EH (cell line): ENCODE measurements at regions not wholly inside any gene's neighbourhood (a gene's known extent, or its start where the extent isn't known, plus 50 kb on each side); places are given as distances from the start of the nearest gene placed in this dataset.

ENCODE experiments used
- DNase-seq: peaks from one replicate; pipeline ENCODE4 v3.0.0-alpha.2; 2015; ENCODE audit warnings: low read depth

GRCh38 chr7:17608114-17608833 is 309.8 kb downstream of the AHR start:
- peak; percentile 88 for DNase-seq

DNA sequence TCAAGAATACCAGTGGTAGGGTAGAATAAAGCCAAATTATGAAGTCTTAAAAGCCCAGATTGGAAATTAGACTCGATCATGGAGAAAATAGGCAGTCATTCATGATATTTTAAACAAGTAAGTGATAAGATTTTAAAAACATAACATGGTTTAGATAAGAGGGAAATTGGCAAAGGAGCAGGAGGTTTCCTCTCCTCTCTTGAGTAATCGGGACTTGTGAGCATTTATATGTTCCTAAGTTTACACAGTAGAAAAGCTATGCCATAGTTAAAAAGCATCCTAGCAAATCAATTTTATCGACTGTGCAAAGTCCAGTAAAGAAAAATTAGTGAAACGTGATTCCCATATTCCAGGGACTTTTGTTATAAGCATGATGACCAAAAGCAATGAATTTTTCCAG is 313.2 kb downstream of the AHR start:
- DNase-seq: no peak

DNA sequence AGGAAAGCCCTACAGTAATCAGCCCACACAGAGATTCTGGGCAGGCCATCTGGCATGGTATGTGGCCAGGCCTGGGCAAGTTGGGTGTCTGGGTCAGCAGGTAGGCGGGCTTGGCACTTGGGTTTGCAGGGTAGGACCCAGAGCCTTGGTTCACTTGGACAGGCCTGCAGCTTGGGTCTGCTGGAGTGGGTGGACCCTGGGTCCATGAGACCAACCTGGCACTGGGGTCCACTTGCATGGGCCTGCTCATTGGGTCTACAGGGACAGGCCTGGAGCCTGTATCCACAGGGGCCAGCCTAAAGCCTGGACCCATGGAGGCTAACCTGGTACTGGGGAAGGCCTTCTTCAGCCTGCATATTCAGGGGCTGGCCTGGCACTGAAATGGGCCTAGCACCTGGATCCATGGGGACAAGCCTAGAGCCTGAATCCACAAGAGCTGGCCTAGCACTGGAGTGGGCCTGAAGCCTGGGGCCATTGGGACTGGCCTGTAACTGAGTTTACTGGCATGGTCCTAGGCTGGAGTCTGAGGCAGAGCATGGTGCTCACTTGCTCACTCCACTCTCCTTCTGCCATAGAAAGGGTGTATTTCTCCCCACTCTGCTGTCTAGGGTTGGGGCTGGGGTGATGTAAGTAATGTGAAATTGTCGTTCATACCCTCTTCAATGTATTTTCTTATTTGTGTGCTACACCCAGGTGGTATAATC is 315.0 kb downstream of the AHR start:
- DNase-seq: no peak

GRCh38 chr7:17617380-17617779 is 318.9 kb downstream of the AHR start:
- DNase-seq: peak; percentile 36

GRCh38 chr7:17617857-17618651 is 319.6 kb downstream of the AHR start:
- DNase-seq: no peak

- DNase-seq: no peak
These were observed 320.2 kb downstream of the AHR start for GRCh38 chr7:17618652-17618974.

DNA sequence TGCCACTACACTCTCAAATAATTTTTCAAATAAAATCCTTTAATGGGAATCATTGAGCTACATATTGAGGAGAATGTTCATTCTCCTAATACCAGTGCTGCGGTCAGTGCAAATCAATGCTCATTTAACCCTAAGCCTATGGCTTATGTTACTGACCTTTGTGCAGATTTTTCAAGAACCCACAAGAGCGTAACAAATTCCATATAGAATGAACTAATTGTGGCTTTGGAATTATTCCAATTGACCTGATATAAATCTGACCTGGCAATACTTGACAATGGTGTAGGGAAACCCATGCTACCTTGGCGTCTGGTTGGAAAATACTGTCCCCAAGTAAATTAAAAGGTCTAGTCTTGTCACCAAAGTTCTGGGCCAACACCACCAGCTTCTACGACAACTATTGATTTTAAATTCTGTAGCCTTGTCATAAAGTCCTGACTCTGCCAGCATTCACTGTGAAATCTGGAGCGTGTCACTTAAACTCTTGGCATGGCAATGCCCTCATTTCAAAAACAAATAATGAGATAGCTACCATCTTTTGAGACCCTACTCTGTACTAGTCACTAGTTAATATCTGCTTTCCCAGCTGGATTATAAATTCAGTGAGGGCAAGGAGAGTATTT is 320.9 kb downstream of the AHR start:
- no peak for DNase-seq

DNA sequence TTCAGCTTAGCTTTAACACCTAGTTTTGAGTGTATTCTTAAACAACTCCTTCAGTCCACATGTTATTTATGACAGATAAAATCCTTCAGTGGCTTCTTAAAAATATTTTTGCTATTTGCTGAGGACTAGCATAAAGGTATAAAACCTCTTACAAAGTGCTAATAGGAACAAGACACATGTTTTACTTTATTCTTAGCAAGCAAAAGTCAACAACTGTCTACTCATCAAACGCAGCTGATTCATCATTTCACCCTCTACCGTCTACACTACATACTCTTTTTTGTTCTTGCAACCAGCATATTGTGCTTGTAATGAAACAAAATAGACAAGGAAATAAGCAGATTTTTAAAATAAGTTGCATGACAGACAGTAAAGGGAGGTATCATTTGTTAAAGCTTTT is 319.7 kb downstream of the SNX13 start:
- peak; percentile 37 for DNase-seq

- no peak for DNase-seq
These were observed 317.8 kb downstream of the SNX13 start for GRCh38 chr7:17622451-17622850.

DNA sequence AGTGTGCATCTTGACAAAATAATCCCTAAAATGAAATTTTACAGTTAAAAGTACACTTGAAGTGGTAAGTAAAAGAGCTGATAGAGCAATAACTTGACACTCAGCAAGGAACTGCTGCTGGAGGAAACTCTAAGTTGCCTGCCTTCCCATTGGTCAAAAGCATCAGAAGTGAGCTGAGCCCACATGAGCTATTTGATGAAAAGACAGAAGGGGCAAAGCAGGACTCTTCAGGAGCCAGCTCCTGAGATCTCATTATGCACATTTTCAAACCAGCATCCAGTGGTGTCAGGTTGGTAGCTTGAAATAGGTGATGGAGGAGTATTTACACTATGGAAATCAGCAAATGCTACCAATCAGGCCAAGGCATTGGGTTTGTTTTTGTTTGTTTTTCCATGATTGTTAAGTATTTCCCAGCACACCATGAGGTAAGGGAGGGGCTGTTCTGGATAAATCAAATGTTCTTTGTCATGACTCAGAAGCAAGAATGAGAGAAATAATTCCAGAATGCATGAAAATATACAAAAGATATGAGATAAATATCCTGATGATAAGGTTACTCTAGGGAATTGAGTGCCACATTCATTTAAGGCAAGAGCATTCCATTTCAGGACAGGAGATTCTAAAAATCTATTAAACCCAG is 316.6 kb downstream of the SNX13 start:
- peak; percentile 60 for DNase-seq

GRCh38 chr7:17624379-17624778 is 315.9 kb downstream of the SNX13 start:
- no peak for DNase-seq

GRCh38 chr7:17625043-17625442 is 315.3 kb downstream of the SNX13 start:
- DNase-seq: peak; percentile 92

DNA sequence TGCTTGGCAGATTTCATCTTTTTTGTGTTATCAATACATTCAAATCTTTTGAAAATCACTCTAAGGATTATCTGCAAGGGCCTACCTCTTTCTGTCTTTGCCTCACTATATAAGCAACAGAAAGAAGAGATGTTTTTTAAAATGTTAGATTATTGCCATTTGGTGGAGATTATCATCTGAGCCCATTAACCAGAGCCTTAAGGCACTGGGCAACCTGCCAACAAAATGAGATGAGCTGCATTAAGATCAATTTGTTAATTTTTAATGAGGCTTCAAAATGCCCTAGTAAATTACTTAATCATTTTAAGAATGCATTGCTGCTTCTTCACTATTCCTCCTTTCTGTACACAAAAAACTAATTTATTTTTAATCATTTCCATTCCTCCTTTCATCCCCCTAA is 314.1 kb downstream of the SNX13 start:
- DNase-seq: peak; percentile 49

GRCh38 chr7:17631061-17631460 is 309.2 kb downstream of the SNX13 start:
- no peak for DNase-seq

DNA sequence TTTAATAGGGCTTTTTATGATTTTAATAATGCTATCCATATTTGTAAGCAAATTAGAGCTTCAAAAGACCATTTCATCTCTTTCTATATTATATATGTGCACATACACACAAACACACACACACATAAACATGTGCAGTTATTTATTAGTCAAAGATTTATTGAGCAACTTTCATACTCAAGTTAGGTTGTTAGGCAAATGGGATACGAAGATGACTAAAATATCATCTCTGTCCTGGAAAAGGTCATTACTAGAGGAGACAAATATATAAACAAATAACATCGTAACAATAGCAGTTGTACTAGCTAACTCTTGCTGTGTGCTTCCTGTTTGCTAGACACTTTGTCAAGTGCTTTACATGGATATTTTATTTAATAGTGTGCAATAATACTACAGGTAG is 307.9 kb downstream of the SNX13 start:
- DNase-seq: no peak

DNA sequence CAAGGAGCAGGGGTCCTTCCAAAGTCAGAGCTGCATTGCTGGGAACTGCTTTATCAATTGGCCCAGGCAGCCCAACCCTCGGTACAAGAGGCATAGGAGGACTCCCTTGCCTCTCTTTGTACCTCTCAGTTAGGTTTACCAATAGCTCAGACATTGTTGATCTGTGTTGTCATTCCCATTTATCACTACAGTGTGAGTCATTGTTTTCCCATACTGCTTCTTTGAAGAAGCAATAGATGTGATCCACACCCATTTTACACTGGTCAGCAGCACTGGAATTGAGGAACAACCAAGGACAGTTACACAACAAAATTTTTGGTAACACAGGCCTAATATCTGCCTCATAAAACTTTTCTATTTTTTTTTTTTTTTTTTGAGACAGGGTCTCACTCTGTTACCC is 307.2 kb downstream of the SNX13 start:
- peak; percentile 62 for DNase-seq

DNA sequence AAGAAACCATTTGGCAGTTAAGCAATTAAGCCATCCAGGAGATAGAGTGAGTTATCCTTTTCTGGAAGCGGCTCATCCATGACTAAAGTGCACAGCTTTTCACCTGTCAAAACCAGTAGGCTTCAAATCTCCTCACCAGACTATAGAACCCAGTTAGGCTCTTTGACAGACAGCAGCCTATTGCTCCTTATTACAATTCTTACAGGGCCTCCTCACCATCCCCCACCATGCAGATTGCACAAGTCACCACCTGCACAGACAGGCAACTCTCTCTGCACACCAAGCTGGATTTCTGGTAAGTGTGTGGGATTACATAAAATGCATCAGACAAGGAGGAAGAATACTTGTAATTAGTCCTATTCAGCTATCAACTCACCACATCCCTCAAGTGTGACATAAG is 301.6 kb downstream of the SNX13 start:
- DNase-seq: no peak

DNA sequence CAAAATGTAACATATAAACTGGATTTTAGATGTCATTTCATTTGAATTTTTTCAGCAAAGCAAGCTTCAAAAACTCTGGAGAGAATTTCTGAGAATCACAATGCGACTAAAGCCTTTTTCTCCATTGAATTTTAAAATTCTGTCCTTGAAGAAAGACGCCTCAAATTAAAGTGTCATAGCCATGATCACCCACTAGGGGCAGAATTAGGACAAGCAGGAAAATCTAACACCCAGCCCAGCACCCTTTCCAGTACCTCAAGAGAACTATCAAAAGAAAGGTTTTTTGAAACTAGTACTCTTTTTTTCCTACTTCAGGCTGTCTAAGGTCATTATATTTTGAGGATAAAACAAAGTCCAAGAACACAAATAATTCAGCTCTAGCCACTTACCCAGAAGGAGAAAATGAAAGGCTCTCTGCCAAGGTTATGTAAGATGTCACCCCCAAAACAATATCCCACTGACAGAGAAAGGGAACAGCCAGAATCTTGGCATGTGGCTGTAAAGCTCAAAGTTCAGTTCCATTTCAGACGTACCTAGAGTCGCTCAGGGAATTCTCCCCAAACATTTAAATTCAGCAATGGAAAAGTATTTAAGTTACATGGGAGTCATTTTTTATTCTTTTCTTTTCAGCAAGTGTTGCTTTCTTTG is 299.4 kb downstream of the SNX13 start:
- DNase-seq: peak; percentile 41

- no peak for DNase-seq
These were observed 294.8 kb downstream of the SNX13 start for GRCh38 chr7:17645500-17645899.

- DNase-seq: peak; percentile 57
These were observed 293.9 kb downstream of the SNX13 start for GRCh38 chr7:17646253-17646956.

DNA sequence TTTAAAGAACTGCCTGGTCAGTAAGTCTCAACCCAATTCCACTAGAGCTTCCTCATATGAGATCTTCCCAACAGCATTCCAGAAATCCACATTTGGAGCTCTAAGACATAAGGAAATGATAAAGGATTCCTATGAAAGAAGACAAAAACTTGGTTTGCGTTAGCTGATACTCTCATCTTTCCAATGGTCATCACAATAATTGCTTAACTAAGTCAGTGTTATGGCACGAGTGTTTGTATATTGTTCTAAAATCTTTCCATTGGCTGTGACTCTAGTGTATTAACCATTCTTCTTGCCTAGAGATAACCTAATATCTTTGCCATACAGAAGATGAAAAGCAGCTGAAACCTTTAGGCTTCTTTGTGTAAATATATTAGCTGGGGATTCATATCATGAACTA is 289.0 kb downstream of the SNX13 start:
- DNase-seq: peak; percentile 56
